SKM-1 (cell line): ENCODE measurements at regions not wholly inside any gene's neighbourhood (a gene's known extent, or its start where the extent isn't known, plus 50 kb on each side); places are given as distances from the start of the nearest gene placed in this dataset.
"Not testable (repeated sequence)": the region's sequence is repeated elsewhere in the genome, so short reads cannot be mapped to it uniquely, and the experiment has no call there.

Experiments used
- DNase-seq: peaks from one replicate; lab custom pipeline; 2025; ENCODE audit not compliant: unreplicated experiment; lab: John Stamatoyannopoulos, UW

GRCh38 chr15:75100679-75101078 is 77.3 kb downstream of the PPCDC start:
- no peak for DNase-seq

GRCh38 chr15:75104804-75105557 is 81.6 kb downstream of the PPCDC start:
- DNase-seq, result peak; percentile 94

- DNase-seq, result no peak
Measured at GRCh38 chr15:75107516-75107907, 84.1 kb downstream of the PPCDC start.

- peak; percentile 67 for DNase-seq
Measured at GRCh38 chr15:75107908-75108838, 84.8 kb downstream of the PPCDC start.

GRCh38 chr15:75109021-75109735 is 85.8 kb downstream of the PPCDC start:
- DNase-seq, result no peak

- no peak for DNase-seq
Measured at GRCh38 chr15:75109736-75110130, 86.3 kb downstream of the PPCDC start.

GRCh38 chr15:75112278-75112847 is 89.0 kb downstream of the PPCDC start:
- peak; percentile 53 for DNase-seq

GRCh38 chr15:75112848-75113492 is 88.7 kb upstream of the C15orf39 start:
- no peak for DNase-seq

- no peak for DNase-seq
Measured at GRCh38 chr15:75114327-75114726, 87.4 kb upstream of the C15orf39 start.

GRCh38 chr15:75114796-75115195 is 86.9 kb upstream of the C15orf39 start:
- no peak for DNase-seq

- not testable (repeated sequence) for DNase-seq
Measured at GRCh38 chr15:75115411-75115913, 86.2 kb upstream of the C15orf39 start.

GRCh38 chr15:75116143-75116542 is 85.5 kb upstream of the C15orf39 start:
- not testable (repeated sequence) for DNase-seq

- DNase-seq, result no peak
Measured at GRCh38 chr15:75117993-75118392, 83.7 kb upstream of the C15orf39 start.

GRCh38 chr15:75119312-75119711 is 82.4 kb upstream of the C15orf39 start:
- DNase-seq, result not testable (repeated sequence)

GRCh38 chr15:75121491-75121890 is 80.2 kb upstream of the C15orf39 start:
- DNase-seq, result no peak

- no peak for DNase-seq
Measured at GRCh38 chr15:75123395-75123794, 78.3 kb upstream of the C15orf39 start.

GRCh38 chr15:75124278-75124677 is 77.4 kb upstream of the C15orf39 start:
- not testable (repeated sequence) for DNase-seq

GRCh38 chr15:75125935-75126334 is 75.7 kb upstream of the C15orf39 start:
- DNase-seq, result no peak

GRCh38 chr15:75126864-75127580 is 74.7 kb upstream of the C15orf39 start:
- DNase-seq, result no peak

- no peak for DNase-seq
Measured at GRCh38 chr15:75129788-75130187, 71.9 kb upstream of the C15orf39 start.
